Stimulated activated CD4-positive, alpha-beta T cell treated with anti-CD3 and anti-CD28 coated beads, Interleukin-2, amount 100 ng/mL, for 24 hours (primary cell): ENCODE measurements at regions not wholly inside any gene's neighbourhood (a gene's known extent, or its start where the extent isn't known, plus 50 kb on each side); places are given as distances from the start of the nearest gene placed in this dataset.

ENCODE experiments used
- DNase-seq, 2 donors: peaks; one replicate each; pipeline ENCODE4 v3.0.0-alpha.2; 2020

DNA sequence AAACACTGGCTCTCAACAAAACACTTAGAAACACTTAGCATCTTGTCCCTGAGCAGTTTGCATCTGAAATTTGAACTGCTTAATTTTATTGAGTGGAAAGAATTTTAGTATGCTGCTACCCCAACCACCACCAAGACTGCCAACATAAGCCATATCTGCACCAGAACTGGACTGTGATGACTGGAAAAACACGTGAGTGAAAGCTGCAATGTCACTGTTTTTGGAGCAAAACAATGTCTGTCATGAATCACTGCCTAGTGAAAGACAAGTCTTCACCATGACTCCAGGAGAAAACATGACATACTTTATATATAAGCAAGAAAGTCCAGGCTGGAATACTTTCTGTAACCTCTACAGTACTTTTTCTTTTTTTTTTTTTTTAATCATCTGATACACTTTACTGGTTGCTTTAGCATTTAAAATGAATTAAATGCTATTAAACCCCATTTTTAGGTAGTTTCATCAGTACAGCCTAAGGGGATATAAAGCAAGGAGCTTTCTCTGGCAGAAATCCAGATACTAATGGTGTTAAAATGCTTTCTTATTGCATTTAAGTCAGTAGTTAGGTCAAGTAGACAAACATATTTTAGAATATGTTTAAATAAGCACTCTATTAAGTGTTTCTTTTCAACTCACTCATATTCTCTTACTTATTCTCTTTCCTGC, 2129.4 kb upstream of the PIK3C3 start:
- no peak for DNase-seq

DNA sequence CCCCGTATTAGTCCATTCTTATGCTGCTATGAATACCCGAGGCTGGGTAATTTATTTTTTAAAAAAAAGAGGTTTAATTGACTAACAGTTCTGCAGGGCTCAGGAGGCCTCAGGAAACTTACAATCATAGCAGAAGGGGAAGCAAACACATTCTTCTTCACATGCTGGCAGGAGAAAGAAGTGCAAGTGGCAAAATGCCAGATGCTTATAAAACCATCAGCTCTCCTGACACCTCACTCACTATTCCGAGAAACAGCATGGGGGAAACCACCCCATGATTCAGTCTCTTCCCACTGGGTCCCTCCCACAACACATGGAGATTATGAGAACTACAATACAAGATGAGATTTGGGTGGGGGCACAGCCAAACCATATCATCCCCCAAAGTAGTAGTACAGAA, 2148.5 kb upstream of the PIK3C3 start:
- DNase-seq = no peak

DNA sequence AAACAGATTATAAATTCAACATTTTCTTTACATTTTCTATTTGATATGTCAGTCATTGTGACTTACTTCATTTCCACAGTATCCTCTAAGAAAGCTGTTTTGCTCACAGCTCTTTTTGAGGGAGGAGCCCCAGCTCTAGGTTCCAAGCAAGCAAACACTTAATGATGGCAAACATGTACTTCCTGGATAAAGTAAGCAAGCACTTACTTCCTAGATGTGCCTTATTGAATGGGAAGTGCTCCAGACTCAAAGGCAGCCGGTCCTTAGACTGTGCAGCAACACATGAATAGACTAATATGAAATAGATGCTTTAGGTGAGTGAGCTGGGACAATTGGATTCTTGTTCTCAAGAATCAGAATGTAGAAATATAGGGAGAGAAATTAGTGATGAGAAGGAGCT, 2149.8 kb upstream of the PIK3C3 start:
- DNase-seq = no peak

DNA sequence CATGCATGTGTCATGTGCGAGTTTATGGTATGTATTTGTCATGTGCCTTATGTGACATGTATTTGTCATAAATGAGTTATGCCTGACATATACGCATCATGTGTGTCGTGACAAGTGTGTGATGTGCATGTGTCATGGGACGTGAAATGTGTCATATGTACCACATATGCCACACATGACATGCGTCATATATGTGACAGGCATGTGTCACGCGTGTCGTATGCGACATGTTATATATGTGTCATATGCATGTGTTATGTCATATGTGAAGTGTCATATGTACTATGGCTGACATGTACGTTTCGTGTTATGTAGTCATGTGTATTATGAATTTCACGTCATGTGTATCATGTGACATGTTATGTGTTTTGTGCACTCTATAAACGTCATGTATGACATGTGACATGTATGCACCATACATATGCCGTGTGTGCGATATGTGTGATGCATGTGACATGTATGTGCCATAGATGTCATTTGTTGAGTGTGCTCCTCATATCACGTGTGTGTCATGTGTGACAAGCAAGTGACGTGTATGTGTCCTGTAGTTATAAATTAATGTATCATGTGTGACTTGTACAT, 2152.3 kb upstream of the PIK3C3 start:
- DNase-seq = no peak

DNA sequence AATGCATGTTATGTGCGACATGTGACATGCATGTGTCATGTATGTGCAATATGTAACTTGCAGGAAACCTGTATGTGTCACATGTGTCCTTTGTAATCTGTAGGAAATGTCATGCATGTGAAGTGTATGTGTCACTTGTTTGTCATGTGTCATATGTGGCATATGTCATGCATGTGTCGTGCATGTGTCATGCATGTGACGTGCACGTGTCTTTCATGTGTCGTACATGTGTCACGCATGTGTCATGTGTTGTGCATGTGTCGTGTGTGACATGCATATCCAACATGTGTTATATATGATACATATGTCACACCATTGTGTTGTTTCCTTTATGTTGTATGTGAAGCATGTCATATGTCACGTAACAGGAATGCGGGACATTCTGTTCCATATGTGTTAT, 2153.2 kb upstream of the PIK3C3 start:
- no peak for DNase-seq

DNA sequence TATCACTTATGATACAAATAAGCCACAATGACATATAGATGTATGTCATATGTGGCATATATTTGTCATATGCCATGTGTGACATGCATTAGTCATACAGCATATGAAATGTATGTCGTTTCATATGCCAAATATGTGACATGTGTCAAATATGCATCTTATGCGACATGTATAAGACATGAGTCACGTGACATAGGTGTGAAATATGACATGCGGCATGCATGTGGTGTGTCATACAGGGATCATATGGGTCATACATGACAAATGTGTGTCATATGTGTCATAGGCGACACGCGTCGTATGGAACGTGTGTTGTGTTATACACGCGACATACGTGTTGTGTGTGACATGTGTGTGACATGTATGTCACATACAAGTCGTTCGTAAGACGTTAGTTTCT, 2154.0 kb upstream of the PIK3C3 start:
- no peak for DNase-seq

DNA sequence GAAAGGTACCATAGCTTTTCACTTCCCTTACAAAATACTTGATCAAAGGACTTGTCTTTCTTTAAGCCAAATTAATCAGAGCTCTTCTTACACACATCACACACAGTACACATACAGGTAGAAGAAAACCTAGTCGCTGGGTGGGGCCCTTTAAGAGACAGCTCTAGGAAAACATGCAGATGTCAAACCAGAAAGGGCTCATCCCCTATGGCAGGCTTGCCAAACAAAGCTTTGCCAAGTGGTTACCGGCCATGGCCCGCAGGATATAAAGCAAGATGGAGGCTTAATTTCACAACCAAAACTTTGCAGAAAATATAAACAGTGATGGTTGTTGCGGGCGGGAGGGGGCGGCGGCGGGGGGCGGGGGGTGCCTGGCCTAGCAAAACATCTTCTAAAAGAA, 2156.0 kb upstream of the PIK3C3 start:
- DNase-seq = no peak

DNA sequence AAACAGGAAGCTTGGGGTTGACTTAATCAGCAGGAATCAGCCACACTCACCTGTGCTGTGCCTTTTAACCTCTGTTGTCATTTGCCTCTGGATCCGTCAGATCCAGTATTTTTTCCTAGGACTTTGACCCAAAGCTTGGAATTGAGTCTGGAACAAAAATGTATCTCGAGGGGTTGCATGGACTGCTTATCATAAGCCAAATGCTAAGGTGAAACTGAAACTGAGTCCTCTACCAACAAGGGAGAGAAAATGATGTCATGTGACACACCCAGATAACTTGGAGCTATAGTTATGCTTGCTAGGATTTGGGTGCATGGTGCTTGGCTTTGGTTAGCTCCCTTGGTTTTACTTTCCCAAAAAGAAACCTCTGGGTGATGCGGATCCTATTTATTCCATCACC, 2158.6 kb upstream of the PIK3C3 start:
- no peak for DNase-seq

DNA sequence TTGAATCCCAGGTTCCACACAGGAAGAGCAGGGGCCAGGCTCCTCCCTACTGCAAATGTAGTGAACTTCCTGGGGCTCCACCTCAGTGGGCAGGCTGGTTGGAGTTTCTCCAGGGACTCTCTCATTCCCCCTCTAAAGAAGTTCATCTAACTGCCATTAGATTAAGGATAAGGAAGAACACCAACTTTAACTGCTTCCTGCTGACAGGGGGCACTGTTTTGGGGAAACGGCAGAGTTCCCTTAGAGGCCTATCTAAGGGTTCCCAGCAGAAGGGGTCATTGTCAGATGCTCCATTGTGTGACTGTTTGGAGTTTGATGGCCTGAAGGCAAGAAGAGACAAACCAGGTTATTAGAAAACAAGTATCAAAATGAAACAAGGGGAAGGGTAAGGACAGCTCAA, 2159.7 kb upstream of the PIK3C3 start:
- no peak for DNase-seq

DNA sequence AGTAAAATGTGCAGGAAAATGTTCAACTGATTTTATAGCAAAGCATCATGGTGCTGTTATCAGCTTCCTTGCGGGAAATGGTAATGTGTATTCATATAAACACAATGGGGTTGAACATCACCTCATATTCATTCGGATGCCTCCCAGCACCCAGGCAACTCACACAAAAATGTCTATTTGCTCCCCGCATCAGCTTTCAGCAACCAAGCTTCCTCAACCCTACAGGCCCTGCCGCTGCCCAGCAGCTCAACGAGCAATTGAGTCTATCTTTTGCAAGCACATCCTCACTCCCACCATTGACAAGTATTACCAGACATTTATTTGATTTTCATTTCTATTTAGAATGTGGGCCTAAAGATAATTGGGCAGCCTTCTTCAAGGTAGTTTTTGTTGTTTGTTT, 2161.4 kb upstream of the PIK3C3 start:
- DNase-seq = no peak

DNA sequence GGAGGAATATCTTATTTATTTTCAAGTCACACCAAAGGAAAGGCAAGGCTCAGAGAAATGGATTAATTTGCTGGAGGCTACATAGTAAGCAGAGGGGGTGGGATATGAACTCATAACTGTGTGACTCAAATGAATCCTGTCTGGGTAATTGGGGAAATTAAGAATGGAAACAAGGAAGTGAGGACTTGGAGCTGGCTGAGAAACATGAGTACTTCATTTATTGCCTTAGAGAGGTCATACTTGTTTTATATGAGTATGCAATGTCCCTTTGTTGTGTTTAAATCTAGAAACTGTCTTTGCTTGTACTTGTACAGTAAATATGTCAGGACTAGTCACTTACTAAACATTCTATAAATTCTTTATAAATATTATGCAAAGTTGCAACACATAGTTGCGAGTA, 2166.7 kb upstream of the PIK3C3 start:
- DNase-seq = no peak

DNA sequence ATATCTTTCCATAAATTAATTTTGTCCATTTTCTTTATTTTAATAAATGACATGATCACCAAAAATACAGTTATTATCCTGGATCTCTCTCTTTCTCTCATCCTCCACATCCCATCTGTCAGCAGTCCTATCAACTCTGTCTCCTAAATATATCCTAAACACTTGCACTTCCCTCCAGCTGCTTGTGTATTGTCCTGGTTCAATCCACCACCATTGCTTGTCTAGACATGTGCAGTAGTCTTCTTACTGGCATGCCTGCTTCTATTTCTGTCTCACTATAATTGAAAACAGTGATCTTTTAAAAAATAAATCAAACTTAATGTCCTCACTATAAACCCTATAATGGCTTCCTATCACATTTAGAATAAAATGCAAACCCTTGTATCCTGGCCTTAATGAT, 2168.6 kb upstream of the PIK3C3 start:
- DNase-seq = no peak

DNA sequence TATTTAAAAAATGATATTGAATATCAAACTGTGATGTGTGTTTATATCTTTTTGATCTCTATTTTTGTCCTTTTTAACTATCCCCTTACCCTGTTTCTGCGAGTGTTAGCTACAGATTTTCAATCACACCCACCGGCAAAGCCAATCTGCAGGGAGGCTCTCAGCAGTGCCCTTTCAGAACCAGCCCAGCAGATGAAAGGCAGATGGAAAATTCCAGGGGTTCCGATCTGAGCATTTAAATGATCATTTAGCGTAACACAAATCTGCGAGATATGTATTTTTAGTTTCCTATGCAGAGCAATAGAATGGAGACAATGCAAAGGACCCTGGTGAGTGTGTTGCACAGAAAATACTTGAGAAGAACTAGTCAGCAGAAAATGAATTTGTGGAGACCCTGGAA, 2170.5 kb upstream of the PIK3C3 start:
- no peak for DNase-seq

DNA sequence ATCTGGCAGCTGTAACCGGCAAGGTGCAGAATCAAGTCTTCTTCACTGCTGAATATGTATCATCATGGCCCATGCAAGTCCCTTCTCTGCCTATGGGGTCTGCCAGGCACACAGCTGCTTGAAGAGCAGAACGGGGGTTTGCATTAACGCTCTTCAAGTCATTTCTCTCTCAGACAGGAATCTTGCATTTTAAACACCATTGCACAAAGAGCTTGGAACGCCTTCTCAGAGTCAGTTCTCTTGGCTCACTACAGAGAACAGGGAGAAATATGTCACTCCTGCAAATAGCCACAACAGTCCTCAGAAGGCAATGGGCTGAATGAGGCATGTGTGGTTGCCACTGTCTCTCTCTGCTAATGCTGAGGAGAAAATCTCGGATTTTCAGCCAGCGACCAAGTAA, 2173.5 kb upstream of the PIK3C3 start:
- DNase-seq = no peak

DNA sequence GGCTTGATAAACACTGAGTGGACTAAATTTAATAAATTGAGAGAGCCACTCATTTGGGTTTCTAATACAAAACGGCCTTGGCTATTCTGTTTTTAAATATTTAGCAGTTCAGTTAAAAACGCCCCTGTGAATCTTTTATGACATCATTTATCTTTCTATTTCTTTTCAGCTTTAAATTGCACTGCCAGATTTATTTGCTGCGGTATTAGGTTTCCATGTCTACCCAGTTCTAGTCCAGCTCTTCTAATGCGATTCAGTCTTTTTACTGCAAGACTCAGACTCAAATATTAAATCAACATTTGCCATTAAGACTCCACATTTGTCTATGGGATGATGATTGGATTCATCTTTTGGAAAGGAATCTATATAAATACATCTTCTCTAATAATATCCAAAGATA, 2174.3 kb upstream of the PIK3C3 start:
- no peak for DNase-seq

DNA sequence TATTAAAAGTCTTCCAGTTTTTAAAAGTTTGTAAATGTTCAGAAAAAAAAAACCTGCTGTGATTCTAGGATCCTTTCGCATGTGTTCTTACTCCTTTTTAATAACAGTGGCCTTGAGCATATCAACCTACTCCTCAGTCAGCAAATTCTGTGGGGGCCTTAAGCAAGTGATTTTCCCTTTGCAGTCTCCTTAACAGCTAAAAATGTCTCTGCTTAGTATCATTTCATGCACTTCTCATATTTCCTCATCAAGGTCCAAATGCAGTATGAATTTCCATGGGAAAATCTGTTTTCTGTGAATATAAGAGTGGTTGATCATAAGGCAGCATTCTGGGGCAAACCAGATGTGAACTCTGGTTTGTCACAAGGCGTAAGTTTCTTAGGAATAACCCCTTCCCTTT, 2175.1 kb upstream of the PIK3C3 start:
- DNase-seq = no peak

DNA sequence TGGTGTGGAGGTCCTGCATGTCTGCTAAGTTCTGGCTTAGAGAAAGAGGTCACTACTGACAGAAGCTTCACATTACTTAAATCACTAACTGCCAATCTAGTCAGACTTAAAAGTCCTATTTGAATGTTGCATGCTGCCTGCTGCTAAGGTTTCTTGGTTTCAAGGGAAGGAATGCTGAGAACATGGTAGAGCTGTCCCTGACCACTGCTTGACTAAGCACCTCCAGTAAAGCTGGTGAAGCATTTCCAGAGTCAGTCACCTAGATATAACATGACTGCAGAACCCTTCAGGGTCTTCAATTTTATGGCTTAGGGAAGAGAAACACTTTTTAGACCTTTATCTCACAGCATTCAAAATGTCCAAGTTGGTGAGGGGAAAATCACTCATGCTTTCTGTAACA, 2178.3 kb upstream of the PIK3C3 start:
- DNase-seq = no peak

DNA sequence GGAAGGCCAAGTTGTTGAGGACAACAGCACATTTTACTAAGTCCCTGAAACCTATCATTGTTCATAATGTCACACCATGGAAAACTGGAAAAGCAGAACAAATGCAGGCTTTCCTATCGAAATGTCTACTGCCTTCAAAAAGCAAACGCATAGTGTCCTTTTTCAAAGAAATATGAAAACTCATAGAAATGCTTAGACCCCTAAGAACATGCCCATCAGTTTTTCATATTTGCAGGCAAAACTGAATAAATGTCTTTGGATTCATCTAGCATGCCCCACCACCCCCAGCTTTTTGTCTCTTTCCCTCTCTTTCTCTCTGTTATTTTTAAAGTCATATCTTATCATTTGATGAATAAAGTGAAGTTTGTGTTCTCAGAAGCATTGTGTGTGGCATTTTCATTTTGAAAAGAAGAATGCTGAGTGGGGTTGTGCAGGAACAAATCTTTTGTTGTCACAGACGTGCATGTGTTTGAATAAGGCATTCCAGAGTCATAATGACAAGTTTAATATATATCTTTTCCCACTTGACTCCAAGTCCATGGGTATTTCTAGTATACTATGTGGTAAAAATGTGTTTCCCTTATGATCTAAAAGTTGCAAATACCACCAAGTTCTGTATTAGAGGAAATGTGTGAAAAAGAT, 2180.0 kb upstream of the PIK3C3 start:
- DNase-seq = no peak

DNA sequence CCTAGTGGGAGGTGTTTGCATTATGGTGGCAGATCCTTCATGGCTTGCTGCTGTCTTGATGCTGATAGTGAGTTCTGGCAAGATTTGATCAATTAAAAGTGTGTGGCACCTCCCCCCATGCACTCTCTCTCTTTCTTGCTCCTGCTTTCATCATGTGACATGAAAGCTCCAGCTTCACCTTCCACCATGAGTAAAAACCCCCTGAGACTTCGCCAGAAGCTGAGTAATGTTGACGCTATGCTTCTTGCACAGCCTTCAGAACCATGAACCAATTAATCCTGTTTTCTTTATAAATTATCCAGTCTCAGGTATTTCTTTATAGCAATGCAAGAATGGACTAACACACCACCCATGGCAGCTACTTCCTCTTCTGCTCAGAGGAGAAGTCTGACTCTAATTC, 2181.4 kb upstream of the PIK3C3 start:
- DNase-seq = no peak

DNA sequence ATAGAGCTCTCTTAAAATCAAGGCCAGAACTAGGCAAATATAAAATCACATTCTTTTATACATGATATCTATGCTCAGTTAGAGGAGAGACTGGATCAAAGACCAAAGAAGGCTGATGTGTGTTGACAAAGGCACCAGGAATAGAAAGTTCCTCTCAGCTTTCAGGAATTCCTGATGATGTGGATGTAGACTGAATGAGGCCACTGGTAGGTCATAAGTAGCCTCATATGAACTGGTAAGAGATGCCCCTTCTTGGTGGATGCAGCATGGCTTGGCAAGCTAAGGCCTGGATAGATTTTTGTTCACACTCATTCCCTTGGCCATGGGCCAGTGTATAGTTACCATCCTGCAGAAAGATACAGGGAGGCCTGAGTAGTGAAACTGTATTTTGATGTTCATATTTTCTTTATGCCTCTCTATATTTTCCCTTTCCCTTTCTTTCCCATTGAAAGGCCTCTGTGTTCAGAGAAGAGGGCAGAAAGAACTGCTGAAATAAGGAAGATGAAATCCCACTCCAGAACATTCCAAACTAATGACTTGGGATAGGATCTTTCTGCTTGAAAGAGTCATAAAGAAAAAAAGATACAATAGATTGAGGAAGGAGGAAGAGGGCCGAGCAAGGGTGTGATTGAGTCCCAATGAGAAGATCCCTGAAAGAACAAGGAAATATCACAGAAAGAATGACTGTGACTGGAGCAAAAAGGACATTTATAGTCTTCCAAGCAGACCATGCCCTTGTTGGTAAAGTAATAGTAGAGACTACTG, 2182.7 kb upstream of the PIK3C3 start:
- DNase-seq = no peak

DNA sequence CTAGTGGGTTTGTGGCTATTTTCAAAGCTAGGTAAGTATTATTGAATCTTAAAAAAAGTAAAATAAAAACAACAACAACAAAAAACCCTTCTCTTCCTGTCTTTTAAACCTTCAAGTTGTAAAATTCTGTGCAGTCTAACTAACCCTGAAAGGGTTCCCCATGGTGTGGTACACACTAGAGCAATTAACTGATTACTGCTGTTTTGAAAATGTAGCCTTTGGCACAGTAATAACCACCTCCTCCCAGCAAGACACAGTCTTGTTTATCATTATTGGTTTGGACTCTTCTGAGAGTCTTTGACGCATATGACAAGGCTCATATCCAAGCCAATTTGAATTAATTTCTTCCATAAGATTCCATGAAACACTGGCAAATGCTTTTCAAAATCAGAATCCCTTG, 2184.6 kb upstream of the PIK3C3 start:
- DNase-seq = no peak

DNA sequence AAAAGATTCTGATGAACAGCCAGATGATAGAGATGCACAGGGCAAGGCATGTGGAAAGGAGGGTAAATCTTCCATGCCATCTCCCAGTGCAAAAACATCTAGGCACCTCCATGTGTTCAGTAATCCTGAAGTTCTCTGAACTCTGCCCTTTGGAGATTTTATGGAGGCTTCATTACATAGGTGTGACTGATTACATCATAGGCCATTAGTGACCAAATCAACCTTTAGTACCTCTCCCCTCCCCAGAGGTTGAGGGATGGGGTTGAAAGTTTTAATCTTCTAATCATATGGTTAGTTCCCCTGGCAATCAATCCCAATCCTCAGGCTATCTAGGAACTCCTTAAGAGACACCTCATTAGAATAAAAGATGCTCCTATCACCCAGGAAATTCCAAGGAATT, 2190.2 kb upstream of the PIK3C3 start:
- no peak for DNase-seq

DNA sequence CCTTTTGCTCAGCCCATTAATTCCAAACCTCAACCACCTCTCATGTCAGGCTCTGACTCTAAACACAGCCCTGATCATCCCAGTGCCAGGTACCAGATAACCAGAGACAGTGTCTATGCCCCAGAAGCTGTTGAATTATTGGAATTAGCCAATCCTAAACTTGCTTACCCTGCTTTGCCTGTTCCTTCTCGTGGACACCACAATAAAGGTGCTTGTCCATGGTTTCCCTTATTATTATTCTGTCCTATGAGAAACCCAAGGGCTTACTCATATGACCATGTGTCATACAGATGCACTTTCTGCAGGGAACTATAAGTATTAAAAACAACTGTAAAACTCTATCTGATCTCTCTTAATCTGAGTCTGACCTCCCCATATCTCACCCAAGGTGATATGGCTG, 2193.8 kb upstream of the PIK3C3 start:
- no peak for DNase-seq

DNA sequence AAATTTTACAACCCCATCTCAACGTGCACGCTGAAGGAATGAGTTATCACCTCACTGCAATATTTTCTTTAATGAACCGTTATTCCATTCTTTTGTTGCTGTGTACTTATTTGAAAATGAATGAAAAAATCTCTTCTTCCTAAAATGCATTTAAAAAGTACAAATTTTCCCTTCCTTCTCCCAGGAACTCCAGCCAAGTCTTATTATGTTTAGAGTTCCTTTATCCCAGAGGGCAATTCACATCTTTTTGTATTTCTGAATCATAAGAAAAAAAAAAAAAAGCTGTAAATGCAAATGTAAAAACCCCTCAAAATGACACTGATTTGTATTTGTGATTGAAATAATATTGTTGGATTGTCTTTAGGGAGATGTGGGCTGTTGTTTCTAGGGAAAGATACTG, 2194.3 kb upstream of the CELF4 start:
- no peak for DNase-seq
